ENCODE measurements at regions not wholly inside any gene's neighbourhood (a gene's known extent, or its start where the extent isn't known, plus 50 kb on each side); places are given as distances from the start of the nearest gene placed in this dataset.

DNA sequence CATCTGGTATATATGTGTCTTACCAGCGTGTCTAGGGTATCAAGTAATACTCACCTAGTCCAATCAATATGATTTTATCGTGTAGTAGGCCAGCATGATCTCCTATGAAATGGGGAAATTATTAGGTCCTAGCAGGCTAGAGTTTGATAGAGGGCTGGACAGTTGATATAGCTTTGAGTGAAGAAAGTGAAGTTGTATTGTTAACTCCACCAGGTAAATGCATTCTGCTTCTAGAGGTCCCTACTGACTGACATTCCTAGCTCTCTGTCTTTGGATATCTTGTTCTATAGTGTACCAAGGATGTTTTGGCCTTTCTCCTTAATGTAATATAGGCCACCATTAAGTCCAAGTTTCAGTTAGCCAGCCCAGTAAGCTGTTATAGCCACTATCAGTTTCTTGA, 97.4 kb downstream of the EBNA1BP2 start:
- TF ChIP-seq, protein P1, sequence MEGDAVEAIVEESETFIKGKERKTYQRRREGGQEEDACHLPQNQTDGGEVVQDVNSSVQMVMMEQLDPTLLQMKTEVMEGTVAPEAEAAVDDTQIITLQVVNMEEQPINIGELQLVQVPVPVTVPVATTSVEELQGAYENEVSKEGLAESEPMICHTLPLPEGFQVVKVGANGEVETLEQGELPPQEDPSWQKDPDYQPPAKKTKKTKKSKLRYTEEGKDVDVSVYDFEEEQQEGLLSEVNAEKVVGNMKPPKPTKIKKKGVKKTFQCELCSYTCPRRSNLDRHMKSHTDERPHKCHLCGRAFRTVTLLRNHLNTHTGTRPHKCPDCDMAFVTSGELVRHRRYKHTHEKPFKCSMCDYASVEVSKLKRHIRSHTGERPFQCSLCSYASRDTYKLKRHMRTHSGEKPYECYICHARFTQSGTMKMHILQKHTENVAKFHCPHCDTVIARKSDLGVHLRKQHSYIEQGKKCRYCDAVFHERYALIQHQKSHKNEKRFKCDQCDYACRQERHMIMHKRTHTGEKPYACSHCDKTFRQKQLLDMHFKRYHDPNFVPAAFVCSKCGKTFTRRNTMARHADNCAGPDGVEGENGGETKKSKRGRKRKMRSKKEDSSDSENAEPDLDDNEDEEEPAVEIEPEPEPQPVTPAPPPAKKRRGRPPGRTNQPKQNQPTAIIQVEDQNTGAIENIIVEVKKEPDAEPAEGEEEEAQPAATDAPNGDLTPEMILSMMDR (IDR thresholded peaks at IDR 0.05): no peak
- TF ChIP-seq, protein P2, sequence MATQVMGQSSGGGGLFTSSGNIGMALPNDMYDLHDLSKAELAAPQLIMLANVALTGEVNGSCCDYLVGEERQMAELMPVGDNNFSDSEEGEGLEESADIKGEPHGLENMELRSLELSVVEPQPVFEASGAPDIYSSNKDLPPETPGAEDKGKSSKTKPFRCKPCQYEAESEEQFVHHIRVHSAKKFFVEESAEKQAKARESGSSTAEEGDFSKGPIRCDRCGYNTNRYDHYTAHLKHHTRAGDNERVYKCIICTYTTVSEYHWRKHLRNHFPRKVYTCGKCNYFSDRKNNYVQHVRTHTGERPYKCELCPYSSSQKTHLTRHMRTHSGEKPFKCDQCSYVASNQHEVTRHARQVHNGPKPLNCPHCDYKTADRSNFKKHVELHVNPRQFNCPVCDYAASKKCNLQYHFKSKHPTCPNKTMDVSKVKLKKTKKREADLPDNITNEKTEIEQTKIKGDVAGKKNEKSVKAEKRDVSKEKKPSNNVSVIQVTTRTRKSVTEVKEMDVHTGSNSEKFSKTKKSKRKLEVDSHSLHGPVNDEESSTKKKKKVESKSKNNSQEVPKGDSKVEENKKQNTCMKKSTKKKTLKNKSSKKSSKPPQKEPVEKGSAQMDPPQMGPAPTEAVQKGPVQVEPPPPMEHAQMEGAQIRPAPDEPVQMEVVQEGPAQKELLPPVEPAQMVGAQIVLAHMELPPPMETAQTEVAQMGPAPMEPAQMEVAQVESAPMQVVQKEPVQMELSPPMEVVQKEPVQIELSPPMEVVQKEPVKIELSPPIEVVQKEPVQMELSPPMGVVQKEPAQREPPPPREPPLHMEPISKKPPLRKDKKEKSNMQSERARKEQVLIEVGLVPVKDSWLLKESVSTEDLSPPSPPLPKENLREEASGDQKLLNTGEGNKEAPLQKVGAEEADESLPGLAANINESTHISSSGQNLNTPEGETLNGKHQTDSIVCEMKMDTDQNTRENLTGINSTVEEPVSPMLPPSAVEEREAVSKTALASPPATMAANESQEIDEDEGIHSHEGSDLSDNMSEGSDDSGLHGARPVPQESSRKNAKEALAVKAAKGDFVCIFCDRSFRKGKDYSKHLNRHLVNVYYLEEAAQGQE (IDR thresholded peaks at IDR 0.05; ENCODE audit: insufficient read depth in 1 of 2, low read depth in 2 of 2, low read length in 1 of 2): no peak
- no peak for TF ChIP-seq POLR2AphosphoS5 (IDR thresholded peaks at IDR 0.05; ENCODE audit: low read depth, low read length)

All from Panc1 (cell line).